Pulmonary artery endothelial cell (primary cell): ENCODE measurements at regions not wholly inside any gene's neighbourhood (a gene's known extent, or its start where the extent isn't known, plus 50 kb on each side); places are given as distances from the start of the nearest gene placed in this dataset.
"Not testable (repeated sequence)": the region's sequence is repeated elsewhere in the genome, so short reads cannot be mapped to it uniquely, and the experiment has no call there.

ENCODE experiments used
- DNase-seq: peaks from one replicate; pipeline ENCODE4 v3.0.0-alpha.2; 2011; ENCODE audit warnings: low read depth, low spot score

DNA sequence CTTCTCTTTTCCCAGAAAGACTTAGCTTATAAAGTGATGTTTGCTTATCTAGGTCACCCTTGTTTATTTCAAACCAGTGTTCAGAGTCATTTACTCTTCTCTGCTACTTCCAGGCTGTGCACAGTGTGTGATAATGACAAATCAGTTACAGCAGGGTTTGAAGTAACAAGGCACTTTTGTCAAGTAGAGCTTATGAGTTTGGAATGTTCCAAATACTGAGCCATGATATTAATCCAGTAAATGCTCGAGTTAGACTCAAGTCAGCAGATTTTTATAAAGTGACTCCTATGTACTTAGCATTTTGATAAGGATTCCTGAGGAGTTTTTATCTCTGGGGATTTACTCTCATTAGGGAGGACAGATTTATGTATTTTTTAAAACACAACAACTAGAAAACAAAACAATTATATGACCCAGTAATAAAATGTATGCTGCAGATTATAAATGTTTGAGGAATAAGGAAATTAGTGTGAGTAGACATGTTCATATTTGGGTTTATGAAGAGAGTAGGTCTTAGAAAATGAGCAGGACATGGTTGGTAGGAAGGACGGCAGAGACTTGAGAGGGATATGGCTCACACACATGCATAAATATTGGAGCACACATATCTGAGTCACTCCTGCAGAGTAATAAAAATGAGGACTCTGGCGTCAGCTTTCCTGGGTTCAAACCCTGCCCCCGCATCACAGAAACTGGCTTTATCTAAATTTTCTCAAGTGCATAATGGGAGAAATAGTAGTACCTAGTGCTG, 271.2 kb downstream of the FBXO8 start:
- DNase-seq = no peak

DNA sequence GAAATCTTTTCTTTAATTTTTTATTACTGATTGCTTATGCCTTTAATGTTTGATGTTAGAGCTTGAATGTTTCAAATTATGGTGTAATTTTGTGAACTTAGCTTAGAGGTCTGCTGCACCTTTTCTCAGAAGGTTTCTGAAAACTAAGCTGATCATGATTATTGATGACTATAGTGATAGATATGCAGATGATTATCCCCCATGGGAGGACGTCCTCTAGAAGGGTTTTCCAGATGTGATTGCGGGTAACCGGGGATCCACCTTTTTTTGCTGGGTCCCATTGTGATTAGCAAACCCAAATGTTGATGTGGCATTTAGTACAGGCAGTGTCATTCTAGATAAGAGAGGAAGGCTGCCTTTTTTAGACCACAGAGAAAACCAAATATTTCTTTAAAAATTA, 272.9 kb downstream of the FBXO8 start:
- no peak for DNase-seq

- DNase-seq = no peak
Measured at GRCh38 chr4:174009686-174010451, 273.6 kb downstream of the FBXO8 start.

DNA sequence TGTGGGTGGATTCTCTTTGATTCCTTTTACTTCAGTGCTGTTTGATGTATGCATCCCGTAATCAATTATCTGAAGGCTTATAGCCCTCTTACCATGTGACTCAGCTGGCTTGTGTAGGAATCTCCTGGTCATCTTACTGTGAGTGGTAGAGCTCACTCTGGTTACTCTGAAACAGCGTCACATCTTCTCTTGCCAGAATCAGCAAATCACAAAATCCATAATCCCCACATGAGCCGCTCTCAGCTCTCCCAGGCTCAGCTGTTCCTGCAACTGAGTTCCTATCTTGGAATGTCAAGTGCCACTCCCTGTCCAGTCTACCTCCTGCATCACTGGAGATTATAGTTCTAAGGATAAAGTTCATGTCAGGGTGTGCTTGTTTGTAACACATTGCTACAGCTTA, 278.0 kb downstream of the FBXO8 start:
- no peak for DNase-seq

DNA sequence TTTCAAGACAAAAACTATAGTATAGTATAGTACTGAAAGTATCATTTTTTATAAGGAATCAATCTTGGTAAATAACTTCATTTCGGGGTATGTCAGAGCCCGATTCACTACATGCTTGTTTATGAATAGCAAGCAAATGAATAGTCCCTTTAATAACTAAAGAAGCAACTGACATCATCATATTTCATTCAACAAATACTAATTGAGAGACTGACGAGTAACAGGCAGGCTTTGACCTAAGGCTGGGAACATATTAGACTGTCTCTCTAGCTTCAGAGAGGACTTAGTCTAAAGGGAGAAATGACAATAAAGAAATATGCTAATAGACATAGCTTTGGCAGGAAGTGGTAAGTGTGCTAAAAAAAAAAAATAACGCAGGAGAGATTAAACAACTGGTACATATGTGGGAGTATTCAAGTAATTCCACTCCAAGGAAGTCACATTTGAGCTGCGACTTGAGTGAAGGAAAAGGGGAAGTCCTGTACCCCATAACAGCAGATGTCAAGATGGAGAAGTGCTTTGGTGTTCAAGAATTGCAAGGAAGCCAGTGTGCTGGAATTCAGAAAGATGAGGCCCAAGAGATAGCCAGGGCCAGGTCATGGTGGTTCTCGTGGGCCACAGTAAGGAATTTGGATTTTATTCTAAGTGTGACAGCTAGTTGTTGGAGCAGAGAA, 284.9 kb downstream of the FBXO8 start:
- no peak for DNase-seq

GRCh38 chr4:173995779-173996178, 287.7 kb downstream of the FBXO8 start:
- not testable (repeated sequence) for DNase-seq

GRCh38 chr4:173991814-173992213, 291.7 kb downstream of the FBXO8 start:
- DNase-seq = no peak

DNA sequence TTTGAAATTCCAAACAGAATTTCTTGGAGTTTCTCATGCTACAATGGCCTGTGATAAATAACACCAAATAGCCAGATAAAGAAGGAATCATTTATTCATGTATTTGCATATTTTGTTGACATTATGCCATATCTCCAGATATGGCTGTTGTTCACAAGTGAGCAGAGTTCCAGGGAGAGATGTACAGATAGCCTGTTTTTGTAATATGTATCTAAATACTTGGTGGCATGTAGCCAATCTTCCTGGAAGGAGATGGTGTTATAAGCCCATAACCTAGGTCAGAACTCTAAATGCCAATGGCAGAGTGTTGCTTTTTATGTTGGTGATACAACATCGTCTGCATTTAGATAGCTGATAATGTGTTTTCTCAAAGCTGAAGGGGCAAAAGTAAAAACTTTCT, 292.2 kb downstream of the FBXO8 start:
- no peak for DNase-seq

DNA sequence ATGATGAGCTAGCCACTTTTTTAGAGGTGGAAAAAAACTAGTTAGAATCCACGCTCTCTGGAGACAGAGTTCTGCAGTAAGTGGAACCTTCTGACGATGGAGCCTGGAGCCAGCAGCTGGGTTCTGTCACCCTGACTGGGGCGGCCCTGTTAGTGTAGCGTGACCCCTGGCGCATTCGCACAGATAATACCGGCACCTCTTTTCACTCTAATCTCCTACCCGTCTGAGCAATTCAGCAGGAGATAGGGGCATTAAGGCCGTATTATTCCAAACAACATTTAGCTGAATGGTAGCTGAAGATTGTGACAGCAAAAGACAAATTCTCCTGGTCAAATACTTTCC, 292.6 kb downstream of the FBXO8 start:
- no peak for DNase-seq

DNA sequence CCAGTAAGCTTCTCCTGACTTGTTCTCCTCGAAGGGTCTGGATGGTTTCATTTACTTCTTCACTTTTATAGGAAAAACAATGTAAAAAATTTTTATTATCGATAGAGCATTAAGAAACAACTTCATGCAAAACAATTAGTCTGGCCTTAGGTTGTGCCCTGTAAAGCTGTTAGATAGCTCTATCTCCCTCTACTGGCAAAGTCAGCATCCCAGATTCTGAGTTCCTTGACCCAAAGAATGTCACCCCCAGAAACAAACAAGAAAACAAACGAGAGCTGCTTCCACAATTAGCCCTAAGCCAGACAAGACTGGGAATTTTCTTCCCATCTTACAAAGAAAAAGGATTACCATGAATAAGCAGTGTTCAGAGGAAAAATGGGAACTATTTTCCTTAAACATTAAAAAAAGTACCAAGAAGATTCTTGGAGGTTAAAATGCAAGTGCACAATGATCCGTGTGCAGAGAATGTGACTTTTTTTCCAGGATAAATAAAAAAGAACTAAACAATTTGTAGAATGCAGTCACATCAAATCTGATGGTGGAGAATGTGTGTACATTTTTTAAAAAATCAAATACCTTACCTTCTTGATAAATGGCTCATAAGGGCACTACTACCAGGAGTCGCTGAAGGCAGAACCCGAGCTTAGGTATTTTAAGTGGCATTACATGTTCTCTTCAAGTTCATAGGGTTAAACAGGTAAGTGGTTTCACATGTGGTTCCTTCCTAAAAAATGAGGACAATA, 293.2 kb downstream of the FBXO8 start:
- DNase-seq = no peak

DNA sequence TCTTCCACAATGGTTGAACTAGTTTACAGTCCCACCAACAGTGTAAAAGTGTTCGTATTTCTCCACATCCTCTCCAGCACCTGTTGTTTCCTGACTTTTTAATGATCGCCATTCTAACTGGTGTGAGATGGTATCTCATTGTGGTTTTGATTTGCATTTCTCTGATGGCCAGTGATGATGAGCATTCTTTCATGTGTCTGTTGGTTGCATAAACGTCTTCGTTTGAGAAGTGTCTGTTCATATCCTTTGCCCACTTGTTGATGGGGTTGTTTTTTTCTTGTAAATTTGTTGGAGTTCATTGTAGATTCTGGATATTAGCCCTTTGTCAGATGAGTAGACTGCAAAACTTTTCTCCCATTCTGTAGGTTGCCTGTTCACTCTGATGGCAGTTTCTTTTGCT, 319.9 kb downstream of the FBXO8 start:
- DNase-seq = not testable (repeated sequence)

DNA sequence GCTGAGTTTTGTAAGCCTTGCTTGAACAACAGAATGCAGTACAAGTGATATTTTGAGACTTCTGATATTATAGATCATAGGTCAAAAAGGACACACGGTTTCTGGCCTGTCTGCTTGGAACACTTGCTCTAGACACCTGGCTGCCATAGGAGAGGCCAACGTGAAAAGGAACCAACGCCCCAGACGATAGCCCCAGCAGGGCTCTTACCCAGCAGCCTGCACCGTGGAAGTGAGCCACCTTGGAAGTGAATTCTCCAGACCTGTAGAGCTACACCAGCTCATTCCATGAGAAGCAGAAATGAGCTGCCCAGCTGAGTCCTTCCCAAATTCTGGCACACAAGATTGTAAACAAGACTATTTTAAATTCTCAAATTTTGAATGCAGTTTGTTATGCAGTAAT, 323.1 kb downstream of the FBXO8 start:
- no peak for DNase-seq

DNA sequence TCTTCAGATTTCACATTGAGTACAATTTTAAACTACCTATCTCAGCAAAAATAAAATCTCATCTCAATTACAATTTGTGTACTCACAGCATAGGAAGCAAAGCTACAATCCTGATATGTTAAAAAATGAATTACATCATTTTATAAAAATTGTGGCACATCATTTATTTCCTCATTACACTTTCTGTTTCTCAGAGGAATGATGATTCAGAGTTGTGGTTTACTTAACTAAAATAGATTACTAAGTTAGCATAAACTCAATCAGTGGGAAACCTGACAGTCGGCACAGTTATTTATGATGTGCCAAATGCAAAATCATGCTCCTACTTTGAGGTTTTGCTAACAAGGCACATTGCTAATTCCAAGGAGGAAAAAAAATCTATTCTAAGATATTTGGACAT, 325.0 kb downstream of the FBXO8 start:
- no peak for DNase-seq

GRCh38 chr4:173943547-173943946, 339.9 kb downstream of the FBXO8 start:
- no peak for DNase-seq

DNA sequence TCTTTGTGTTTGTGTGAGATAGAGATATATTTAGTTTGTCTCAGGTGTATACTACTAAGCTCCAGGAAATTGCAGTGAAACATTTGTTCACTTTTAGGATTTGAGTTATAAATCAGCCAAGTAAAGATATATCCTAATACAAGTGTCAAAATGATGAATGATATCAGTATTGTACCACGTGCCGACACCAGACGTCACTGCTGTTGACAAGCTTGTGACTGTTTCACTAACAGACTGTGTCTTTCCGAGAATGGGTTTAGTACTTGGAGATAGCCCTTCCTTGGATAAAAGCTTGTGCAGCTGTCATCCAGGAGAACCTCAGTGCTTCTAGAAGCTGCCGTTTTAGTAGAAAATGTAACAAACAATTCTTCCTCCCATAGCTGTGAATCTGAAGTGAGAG, 343.3 kb downstream of the FBXO8 start:
- no peak for DNase-seq

DNA sequence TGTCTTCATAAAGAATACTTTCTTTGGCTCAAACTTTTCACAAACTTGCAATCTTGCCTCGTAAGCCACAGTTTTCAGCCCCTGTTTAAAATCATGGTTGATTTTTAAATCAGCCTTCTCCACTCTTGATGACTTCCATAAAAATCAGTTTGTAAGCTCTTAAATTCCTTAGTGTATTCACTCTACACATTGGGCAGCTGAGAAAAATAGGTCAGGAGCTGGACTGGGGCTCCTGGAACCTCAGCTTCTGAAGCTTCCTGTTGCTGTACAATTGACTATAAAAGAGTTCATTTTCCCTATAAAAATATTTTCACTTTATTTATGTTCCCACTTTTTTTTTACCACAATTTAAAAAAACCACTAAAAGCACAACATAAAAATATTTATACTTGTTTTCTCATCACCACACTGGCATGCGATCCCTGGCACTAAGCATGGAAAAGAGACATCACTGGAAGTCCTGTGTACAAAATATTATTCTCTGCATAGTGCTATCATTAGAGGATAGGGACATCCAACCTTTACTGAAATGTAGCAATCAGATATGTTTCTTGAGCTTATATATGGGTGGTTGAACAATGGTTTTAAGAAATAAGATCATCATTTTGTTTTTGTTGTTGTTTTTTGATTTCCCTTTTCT, 345.7 kb downstream of the FBXO8 start:
- no peak for DNase-seq

DNA sequence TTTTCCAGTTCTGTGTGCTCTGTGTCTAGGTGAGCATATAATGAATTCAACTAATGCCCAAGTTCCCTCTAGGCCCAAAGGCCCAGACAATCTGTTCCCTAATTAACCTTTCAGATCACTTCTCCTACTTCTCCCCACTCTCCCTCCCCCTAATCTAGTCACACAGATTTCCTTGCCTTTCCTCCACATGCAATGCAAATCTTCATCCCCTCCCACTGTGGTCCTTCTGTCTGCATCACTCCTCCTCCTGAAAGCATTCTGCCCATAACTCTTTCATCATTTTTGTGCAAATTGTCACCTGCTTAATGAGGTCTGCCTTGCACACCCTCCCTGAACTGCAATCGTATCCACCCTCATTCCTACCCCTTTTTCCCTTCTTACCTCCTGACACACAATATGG, 346.6 kb downstream of the FBXO8 start:
- no peak for DNase-seq

- no peak for DNase-seq
Measured at GRCh38 chr4:173935622-173936405, 347.7 kb downstream of the FBXO8 start.

DNA sequence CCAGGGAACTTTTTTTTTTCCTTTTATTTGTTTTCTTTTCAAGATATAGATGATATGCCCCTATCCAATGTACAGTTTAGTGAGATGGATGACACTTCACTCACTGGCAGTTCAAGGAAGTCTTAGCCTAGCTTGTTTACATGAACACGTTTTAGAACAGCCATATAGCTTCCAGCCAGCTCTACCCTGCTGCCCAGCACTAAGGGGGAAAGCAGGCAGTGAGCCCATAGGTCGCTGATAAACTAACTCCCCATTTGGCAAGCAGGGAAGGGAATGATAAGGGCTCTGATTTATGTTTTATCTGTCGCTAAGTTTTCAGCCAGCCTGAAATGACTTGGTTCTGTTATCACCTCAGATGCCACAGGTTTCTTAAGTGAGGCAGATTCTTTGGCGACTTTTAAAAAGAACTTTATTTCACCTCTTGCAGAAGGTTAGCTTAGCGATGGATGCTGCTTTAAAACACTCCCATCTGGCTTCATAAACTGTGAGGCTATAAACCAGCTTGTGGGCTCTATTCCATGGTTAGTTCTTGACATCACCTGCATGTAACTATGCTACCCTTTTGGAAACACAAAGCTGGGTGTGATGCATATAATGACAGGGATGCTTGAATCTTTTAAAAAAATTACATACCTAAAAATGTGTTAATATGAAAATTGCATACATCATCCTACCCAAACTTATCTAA, 348.4 kb downstream of the FBXO8 start:
- DNase-seq = no peak

GRCh38 chr4:173934201-173934600, 349.3 kb downstream of the FBXO8 start:
- no peak for DNase-seq
